Tibial nerve (tissue), 3 donors: ENCODE measurements at regions not wholly inside any gene's neighbourhood (a gene's known extent, or its start where the extent isn't known, plus 50 kb on each side); places are given as distances from the start of the nearest gene placed in this dataset.

ENCODE experiments used
- CTCF ChIP-seq, 5 experiments: fragments of 200-600 bp in 3 of 5; fragments of 450-650 bp in 2 of 5; sonication (generic) in 3 of 5; IDR thresholded peaks; one replicate each; pipeline ENCODE4 v1.5.1; 2016 to 2019; ENCODE audit warnings: antibody characterized with exemption in 5 of 5, mild to moderate bottlenecking in 3 of 5, moderate library complexity in 2 of 5
- POLR2A ChIP-seq, 2 donors: fragments of 450-650 bp; IDR thresholded peaks; one replicate each; pipeline ENCODE4 v1.6.1; 2017; ENCODE audit warnings: antibody characterized with exemption in 2 of 2, mild to moderate bottlenecking in 2 of 2, moderate library complexity in 2 of 2

- no peak for TF ChIP-seq CTCF (IDR thresholded peaks at IDR 0.05)
- no peak for TF ChIP-seq POLR2A (IDR thresholded peaks at IDR 0.05)
These were observed 120.2 kb downstream of the FAM53A start for GRCh38 chr4:1563768-1564485.
